ENCODE measurements at regions not wholly inside any gene's neighbourhood (a gene's known extent, or its start where the extent isn't known, plus 50 kb on each side); places are given as distances from the start of the nearest gene placed in this dataset.

DNA sequence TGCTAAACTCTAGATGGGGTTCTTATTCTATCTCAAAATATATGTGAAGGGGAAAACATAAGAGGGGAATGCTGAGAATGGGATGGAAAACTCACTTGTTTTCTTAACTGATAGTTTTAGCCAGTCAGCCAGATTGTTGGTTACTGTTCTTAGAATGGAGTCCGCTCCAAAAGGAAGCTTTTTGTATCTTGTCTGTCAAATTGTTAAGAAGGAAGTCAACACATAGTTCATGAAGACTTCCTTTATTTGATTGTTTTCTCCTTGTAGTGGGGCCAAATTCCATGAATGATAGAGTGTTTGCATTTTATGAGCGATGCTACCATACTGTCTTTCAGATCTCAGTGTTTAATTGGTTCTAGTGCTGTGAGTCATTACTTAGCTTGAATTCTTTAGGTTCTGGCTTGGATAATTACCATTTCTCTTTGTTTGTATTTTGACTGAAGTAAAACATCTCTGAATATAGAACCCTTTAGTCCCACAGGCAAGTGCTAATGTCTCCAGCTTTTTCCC lies 98.3 kb upstream of the GOT2 start:
- no peak for DNase-seq
- no peaks in the 10 kb centered on the region for H3K9me3 Mint-ChIP-seq
- POLR2A ChIA-PET = no interaction called here
- no peak for ATAC-seq (ENCODE audit: low read depth)
- CTCF ChIA-PET = no interaction called here
- H3K27ac Mint-ChIP-seq = no peak overlapping the region
- H3K4me1 Mint-ChIP-seq = no peaks in the 10 kb centered on the region
- H3K27me3 Mint-ChIP-seq = no peaks in the 10 kb centered on the region
- TF ChIP-seq, protein P1, sequence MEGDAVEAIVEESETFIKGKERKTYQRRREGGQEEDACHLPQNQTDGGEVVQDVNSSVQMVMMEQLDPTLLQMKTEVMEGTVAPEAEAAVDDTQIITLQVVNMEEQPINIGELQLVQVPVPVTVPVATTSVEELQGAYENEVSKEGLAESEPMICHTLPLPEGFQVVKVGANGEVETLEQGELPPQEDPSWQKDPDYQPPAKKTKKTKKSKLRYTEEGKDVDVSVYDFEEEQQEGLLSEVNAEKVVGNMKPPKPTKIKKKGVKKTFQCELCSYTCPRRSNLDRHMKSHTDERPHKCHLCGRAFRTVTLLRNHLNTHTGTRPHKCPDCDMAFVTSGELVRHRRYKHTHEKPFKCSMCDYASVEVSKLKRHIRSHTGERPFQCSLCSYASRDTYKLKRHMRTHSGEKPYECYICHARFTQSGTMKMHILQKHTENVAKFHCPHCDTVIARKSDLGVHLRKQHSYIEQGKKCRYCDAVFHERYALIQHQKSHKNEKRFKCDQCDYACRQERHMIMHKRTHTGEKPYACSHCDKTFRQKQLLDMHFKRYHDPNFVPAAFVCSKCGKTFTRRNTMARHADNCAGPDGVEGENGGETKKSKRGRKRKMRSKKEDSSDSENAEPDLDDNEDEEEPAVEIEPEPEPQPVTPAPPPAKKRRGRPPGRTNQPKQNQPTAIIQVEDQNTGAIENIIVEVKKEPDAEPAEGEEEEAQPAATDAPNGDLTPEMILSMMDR (IDR thresholded peaks at IDR 0.05) = no peak
- intact Hi-C loops (cut with micrococcal nuclease) = no loop called here
- no peaks in the 10 kb centered on the region for H3K36me3 Mint-ChIP-seq (ENCODE audit: low read depth)
- H3K4me3 Mint-ChIP-seq = no peak overlapping the region

GRCh38 chr16:58831386-58831785 lies 97.3 kb upstream of the GOT2 start:
- Mint-ChIP-seq H3K27me3 (no peaks in the 10 kb centered on the region), H3K9me3 (no peaks in the 10 kb centered on the region), H3K4me1 (no peaks in the 10 kb centered on the region), H3K36me3 (ENCODE audit: low read depth) (no peaks in the 10 kb centered on the region), H3K4me3 (no peak overlapping the region), H3K27ac (no peak overlapping the region)
- ChIA-PET POLR2A (no interaction called here), CTCF (no interaction called here)
- TF ChIP-seq, protein P1 (IDR thresholded peaks at IDR 0.05) = no peak
- ATAC-seq (ENCODE audit: low read depth) = no peak
- intact Hi-C loops (cut with micrococcal nuclease) = no loop called here
- no peak for DNase-seq

- intact Hi-C loops (cut with micrococcal nuclease) = no loop called here
- Mint-ChIP-seq H3K27ac (no peak overlapping the region), H3K4me1 (no peaks in the 10 kb centered on the region), H3K36me3 (ENCODE audit: low read depth) (no peaks in the 10 kb centered on the region), H3K9me3 (no peaks in the 10 kb centered on the region), H3K27me3 (no peaks in the 10 kb centered on the region), H3K4me3 (no peak overlapping the region)
- ATAC-seq (ENCODE audit: low read depth) (no peak), DNase-seq (no peak)
- ChIA-PET POLR2A (no interaction called here), CTCF (no interaction called here)
- TF ChIP-seq, protein P1 (IDR thresholded peaks at IDR 0.05) = no peak
Measured at GRCh38 chr16:58828901-58829545, 94.9 kb upstream of the GOT2 start.

DNA sequence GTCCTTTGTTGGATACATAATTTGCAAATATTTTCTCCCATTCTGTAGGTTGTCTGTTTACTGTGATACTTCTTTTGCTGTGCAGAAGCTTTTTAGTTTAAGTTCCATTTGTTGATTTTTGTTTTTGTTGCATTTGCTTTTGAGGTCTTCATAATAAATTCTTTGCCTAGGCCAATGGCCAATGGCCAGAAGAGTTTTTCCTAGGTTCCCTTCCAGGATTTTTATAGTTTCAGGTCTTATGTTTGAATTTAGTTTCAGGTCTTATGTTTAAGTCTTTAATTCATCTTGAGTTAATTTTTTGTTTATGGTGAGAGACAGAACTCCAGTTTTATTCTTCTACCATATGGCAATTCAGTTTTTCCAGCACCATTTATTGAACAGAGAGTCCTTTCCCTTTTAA lies 90.1 kb upstream of the GOT2 start:
- no peaks in the 10 kb centered on the region for H3K4me1 Mint-ChIP-seq
- no peaks in the 10 kb centered on the region for H3K36me3 Mint-ChIP-seq (ENCODE audit: low read depth)
- no peak for DNase-seq
- no peak overlapping the region for H3K4me3 Mint-ChIP-seq
- POLR2A ChIA-PET = no interaction called here
- CTCF ChIA-PET = interaction anchor here (1.6 kb wide), 1 partner anchor 10 kb away, joined by 5 read pairs; no protein-coding TSS in a partner anchor
- no peak overlapping the region for H3K27ac Mint-ChIP-seq
- no peak for ATAC-seq (ENCODE audit: low read depth)
- peaks cover 2% of the 10 kb centered on the region for H3K9me3 Mint-ChIP-seq
- no peaks in the 10 kb centered on the region for H3K27me3 Mint-ChIP-seq
- TF ChIP-seq, protein P1 (IDR thresholded peaks at IDR 0.05) = no peak
- intact Hi-C loops (cut with micrococcal nuclease) = no loop called here

GRCh38 chr16:58821886-58822285 lies 87.8 kb upstream of the GOT2 start:
- no peak overlapping the region for H3K27ac Mint-ChIP-seq
- DNase-seq (no peak), ATAC-seq (ENCODE audit: low read depth) (no peak)
- TF ChIP-seq, protein P1 (IDR thresholded peaks at IDR 0.05) = no peak
- ChIA-PET POLR2A (no interaction called here), CTCF (no interaction called here)
- no peak overlapping the region for H3K4me3 Mint-ChIP-seq
- intact Hi-C loops (cut with micrococcal nuclease) = no loop called here
- no peaks in the 10 kb centered on the region for H3K36me3 Mint-ChIP-seq (ENCODE audit: low read depth)
- peaks cover 2% of the 10 kb centered on the region for H3K9me3 Mint-ChIP-seq
- H3K4me1 Mint-ChIP-seq = no peaks in the 10 kb centered on the region
- H3K27me3 Mint-ChIP-seq = no peaks in the 10 kb centered on the region
